Activated T-helper 2 cell treated with anti-CD3 and anti-CD28 coated beads, Interferon-gamma antibody, Interleukin-2, Interleukin-4, amounts not matched to agents 10 μg/mL and 5 μg/mL and 100 μg/mL, durations not matched to agents 14 hours and 24 hours and 36 hours (primary cell): ENCODE measurements at regions not wholly inside any gene's neighbourhood (a gene's known extent, or its start where the extent isn't known, plus 50 kb on each side); places are given as distances from the start of the nearest gene placed in this dataset.
"Not testable (repeated sequence)": the region's sequence is repeated elsewhere in the genome, so short reads cannot be mapped to it uniquely, and the experiment has no call there.

Experiments used
- DNase-seq: peaks from one replicate; pipeline ENCODE4 v3.0.0; 2021; ENCODE audit warnings: low spot score
- H3K27ac Mint-ChIP-seq: one replicate; pipeline ENCODE4 v1.8.0; 2021; ENCODE audit warnings: mixed read lengths
- H3K27me3 Mint-ChIP-seq: one replicate; pipeline ENCODE4 v1.8.0; 2021; ENCODE audit warnings: low read depth, mixed read lengths
- H3K36me3 Mint-ChIP-seq: one replicate; pipeline ENCODE4 v1.8.0; 2021; ENCODE audit warnings: low read depth, mixed read lengths
- H3K4me1 Mint-ChIP-seq: one replicate; pipeline ENCODE4 v1.8.0; 2021; ENCODE audit warnings: low read depth, mixed read lengths
- H3K4me3 Mint-ChIP-seq: one replicate; pipeline ENCODE4 v1.8.0; 2021; ENCODE audit warnings: low read depth, mild to moderate bottlenecking, moderate library complexity, mixed read lengths
- H3K9me3 Mint-ChIP-seq: one replicate; pipeline ENCODE4 v1.8.0; 2021; ENCODE audit warnings: mixed read lengths
- intact Hi-C: fragments of 100-400 bp; cut with micrococcal nuclease; formaldehyde crosslinking; loops from one replicate; pipeline ENCODE4 v1.15.1; 2023

- intact Hi-C loops = no loop called here
- no peak overlapping the region for H3K27ac Mint-ChIP-seq
- H3K4me3 Mint-ChIP-seq = no peak overlapping the region
- no peak for DNase-seq
- H3K4me1 Mint-ChIP-seq = peaks cover 2% of the 10 kb centered on the region
- H3K9me3 Mint-ChIP-seq = no peaks in the 10 kb centered on the region
- no peaks in the 10 kb centered on the region for H3K36me3 Mint-ChIP-seq
- H3K27me3 Mint-ChIP-seq = peaks cover 12% of the 10 kb centered on the region
Observed at GRCh38 chr3:13228584-13228983, 155.4 kb upstream of the IQSEC1 start.

GRCh38 chr3:13228169-13228568, 154.9 kb upstream of the IQSEC1 start:
- H3K4me3 Mint-ChIP-seq, H3K36me3 Mint-ChIP-seq, H3K27ac Mint-ChIP-seq, H3K9me3 Mint-ChIP-seq, DNase-seq, intact Hi-C loops, H3K4me1 Mint-ChIP-seq: not testable (repeated sequence)
- peaks cover 11% of the 10 kb centered on the region for H3K27me3 Mint-ChIP-seq

DNA sequence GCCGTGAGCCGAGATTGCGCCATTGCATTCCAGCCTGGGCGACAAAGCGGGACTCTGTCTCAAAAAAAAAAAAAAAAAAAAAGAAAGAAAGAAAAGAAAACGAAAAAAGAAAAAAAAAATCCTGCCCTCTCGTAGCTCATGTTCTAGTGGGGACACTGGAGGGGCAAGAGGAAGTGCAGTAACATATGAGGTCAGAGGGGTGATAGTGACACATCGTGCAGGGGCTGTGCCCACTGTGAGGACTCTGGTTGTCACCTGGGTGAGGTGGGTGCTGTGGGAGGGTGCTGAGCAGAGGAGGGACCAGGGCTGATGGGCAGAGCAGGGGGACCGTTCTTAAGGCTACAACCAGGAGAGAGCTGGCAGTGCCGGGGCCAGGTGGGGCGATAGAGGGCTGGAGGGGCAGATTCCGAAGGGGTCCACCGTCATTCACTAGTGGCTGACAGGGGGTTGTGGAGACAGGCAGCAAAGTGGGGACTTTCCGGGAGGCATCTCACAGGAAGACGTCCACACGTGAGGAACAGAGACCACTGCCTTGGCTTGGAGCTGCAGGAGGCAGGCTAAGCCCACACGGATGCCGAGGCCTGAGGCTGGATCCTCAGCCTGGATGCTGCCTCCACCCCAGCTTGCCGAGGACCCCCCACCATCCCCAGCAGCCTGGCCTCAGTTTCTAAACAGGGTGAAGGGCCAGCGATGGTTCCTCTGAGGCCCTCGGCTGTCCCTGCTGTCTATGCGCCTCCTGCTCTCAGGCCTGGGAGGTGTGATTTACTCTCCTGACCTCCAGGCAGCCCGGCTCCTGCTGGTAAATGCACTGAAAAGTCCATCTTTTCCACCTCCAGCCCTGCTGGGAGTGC, 154.3 kb upstream of the IQSEC1 start:
- intact Hi-C loops = no loop called here
- no peak overlapping the region for H3K27ac Mint-ChIP-seq

GRCh38 chr3:13224967-13225366, 151.7 kb upstream of the IQSEC1 start:
- H3K36me3 Mint-ChIP-seq = no peaks in the 10 kb centered on the region
- H3K27me3 Mint-ChIP-seq = no peaks in the 10 kb centered on the region
- intact Hi-C loops = no loop called here
- DNase-seq = no peak
- peaks cover 4% of the 10 kb centered on the region for H3K4me1 Mint-ChIP-seq
- no peak overlapping the region for H3K4me3 Mint-ChIP-seq
- H3K9me3 Mint-ChIP-seq = no peaks in the 10 kb centered on the region
- H3K27ac Mint-ChIP-seq = no peak overlapping the region

More for the DNA sequence above, 154.3 kb upstream of the IQSEC1 start:
- Mint-ChIP-seq H3K9me3 (no peaks in the 10 kb centered on the region), H3K27me3 (peaks cover 11% of the 10 kb centered on the region), H3K36me3 (no peaks in the 10 kb centered on the region), H3K4me1 (peaks cover 4% of the 10 kb centered on the region), H3K4me3 (no peak overlapping the region)
- DNase-seq = no peak

- Mint-ChIP-seq H3K4me1 (peaks cover 4% of the 10 kb centered on the region), H3K36me3 (no peaks in the 10 kb centered on the region), H3K4me3 (no peak overlapping the region), H3K27me3 (no peaks in the 10 kb centered on the region), H3K27ac (no peak overlapping the region), H3K9me3 (no peaks in the 10 kb centered on the region)
- intact Hi-C loops = no loop called here
- DNase-seq = no peak
Observed at GRCh38 chr3:13223574-13224237, 150.5 kb upstream of the IQSEC1 start.

DNA sequence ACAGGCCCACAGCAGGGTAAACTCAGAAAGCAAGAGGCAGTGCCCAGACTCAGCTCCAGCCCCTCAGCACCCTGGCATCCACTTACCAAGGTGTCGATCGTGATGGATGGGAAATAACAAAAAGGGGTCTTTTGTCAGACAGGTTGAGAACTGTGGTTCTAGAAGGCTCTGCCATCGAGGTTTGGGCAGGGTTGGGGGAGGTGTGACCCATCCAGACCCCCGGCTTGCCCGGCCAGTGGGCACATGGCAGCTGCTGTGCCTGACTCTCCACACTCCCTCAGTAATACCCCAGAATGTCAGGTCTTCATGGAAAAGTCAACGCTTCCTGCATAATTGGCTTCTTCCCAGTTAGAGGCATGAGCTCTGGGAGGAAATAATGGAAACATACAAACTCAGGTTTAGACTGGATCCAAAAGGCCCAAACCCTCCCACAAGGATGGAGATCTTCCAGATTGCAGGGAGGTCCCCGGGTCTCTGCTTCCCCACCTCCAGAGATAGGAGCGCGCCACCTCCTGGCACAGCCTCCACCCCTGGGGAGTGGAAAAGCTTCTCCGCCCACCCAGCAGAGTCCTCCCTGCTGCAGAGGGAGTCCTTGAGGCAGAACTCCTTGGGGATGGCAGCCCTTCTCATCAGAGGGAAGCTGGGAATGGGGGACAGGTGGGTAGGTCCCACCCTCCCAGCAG, 149.8 kb upstream of the IQSEC1 start:
- Mint-ChIP-seq H3K4me1 (peaks cover 4% of the 10 kb centered on the region), H3K27ac (no peak overlapping the region), H3K4me3 (no peak overlapping the region), H3K36me3 (no peaks in the 10 kb centered on the region), H3K9me3 (no peaks in the 10 kb centered on the region), H3K27me3 (no peaks in the 10 kb centered on the region)
- intact Hi-C loops = no loop called here
- no peak for DNase-seq

GRCh38 chr3:13222131-13222530, 148.9 kb upstream of the IQSEC1 start:
- H3K27ac Mint-ChIP-seq = no peak overlapping the region
- H3K9me3 Mint-ChIP-seq = no peaks in the 10 kb centered on the region
- H3K27me3 Mint-ChIP-seq = no peaks in the 10 kb centered on the region
- intact Hi-C loops = no loop called here
- peaks cover 4% of the 10 kb centered on the region for H3K4me1 Mint-ChIP-seq
- H3K4me3 Mint-ChIP-seq = no peak overlapping the region
- no peaks in the 10 kb centered on the region for H3K36me3 Mint-ChIP-seq
- DNase-seq = no peak

- DNase-seq = no peak
- intact Hi-C loops = no loop called here
- H3K27me3 Mint-ChIP-seq = no peaks in the 10 kb centered on the region
- H3K36me3 Mint-ChIP-seq = no peaks in the 10 kb centered on the region
- H3K27ac Mint-ChIP-seq = no peak overlapping the region
- no peaks in the 10 kb centered on the region for H3K9me3 Mint-ChIP-seq
- no peak overlapping the region for H3K4me3 Mint-ChIP-seq
- peaks cover 4% of the 10 kb centered on the region for H3K4me1 Mint-ChIP-seq
Observed at GRCh38 chr3:13221491-13222061, 148.3 kb upstream of the IQSEC1 start.

DNA sequence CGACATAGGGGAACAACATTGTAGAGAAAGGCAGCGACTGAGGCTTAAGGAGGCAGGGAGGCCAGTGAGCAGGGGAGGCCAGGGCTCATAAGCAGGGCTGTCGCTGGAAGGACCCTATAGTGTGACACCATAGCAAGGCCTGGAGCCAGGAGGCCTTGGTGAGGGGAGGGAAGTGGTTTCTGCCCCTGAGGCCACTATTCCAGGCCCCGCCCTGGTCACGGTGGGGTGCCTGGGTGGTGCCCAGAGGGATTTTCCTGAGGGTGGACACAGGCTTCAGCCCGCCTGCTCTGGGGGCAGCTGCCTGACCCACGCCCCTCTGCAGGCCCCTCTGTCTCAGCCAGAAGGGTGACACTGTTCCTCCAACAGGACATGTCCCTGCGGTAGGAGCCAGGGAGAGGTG, 147.8 kb upstream of the IQSEC1 start:
- no peaks in the 10 kb centered on the region for H3K27me3 Mint-ChIP-seq
- H3K4me1 Mint-ChIP-seq = peaks cover 4% of the 10 kb centered on the region
- H3K27ac Mint-ChIP-seq = no peak overlapping the region
- no peaks in the 10 kb centered on the region for H3K9me3 Mint-ChIP-seq
- intact Hi-C loops = no loop called here
- DNase-seq = no peak
- H3K4me3 Mint-ChIP-seq = no peak overlapping the region
- H3K36me3 Mint-ChIP-seq = no peaks in the 10 kb centered on the region

GRCh38 chr3:13219902-13220296, 146.7 kb upstream of the IQSEC1 start:
- DNase-seq = no peak
- intact Hi-C loops = no loop called here
- Mint-ChIP-seq H3K36me3 (no peaks in the 10 kb centered on the region), H3K4me3 (no peak overlapping the region), H3K27ac (no peak overlapping the region), H3K27me3 (no peaks in the 10 kb centered on the region), H3K4me1 (peaks cover 4% of the 10 kb centered on the region), H3K9me3 (no peaks in the 10 kb centered on the region)

DNA sequence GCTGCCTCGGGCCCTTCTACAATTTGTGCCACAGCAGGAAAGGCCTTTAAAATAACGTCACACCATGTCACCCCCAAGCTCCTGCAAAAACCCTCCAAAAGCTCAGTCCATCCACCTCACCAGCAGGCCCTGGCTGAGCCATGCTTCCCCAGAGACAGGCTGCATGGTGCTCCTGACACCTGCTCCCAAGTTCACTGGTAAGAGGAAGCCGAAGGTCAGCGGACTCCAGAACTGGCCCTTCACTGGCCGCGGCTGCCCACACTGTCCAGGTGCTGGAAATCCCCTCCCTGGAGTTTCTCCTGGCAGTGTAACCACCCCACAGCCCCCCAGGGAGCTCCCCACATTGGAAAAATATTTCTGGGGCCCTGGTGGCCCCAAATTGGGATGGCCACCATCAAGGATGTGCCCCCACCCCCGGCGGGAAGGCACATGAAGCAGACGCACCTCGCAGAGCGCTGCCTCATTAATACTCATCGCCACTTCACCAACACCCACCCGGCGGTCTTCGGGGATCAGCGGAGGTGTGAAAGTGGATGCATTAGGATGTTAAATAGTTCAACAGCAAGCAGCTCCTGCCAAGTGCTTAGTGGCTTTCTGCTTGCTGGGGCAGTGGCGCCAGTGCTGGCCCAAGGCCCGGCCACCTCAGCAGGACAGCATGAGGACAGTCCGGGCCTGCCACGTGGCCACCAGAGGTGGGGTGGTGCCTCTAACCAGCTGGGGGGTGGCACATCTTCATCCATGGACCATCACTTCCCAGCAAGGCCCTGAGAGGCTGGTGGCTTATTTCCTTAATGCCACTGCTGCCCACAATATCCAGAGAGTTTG, 146.1 kb upstream of the IQSEC1 start:
- no peak overlapping the region for H3K4me3 Mint-ChIP-seq
- no peaks in the 10 kb centered on the region for H3K27me3 Mint-ChIP-seq
- H3K4me1 Mint-ChIP-seq = peaks cover 4% of the 10 kb centered on the region
- no peak for DNase-seq
- no peaks in the 10 kb centered on the region for H3K9me3 Mint-ChIP-seq
- no peaks in the 10 kb centered on the region for H3K36me3 Mint-ChIP-seq
- H3K27ac Mint-ChIP-seq = no peak overlapping the region
- intact Hi-C loops = no loop called here

GRCh38 chr3:13218541-13218908, 145.3 kb upstream of the IQSEC1 start:
- H3K9me3 Mint-ChIP-seq = no peaks in the 10 kb centered on the region
- no peak for DNase-seq
- no peaks in the 10 kb centered on the region for H3K36me3 Mint-ChIP-seq
- no peak overlapping the region for H3K4me3 Mint-ChIP-seq
- no peak overlapping the region for H3K27ac Mint-ChIP-seq
- peaks cover 3% of the 10 kb centered on the region for H3K4me1 Mint-ChIP-seq
- no peaks in the 10 kb centered on the region for H3K27me3 Mint-ChIP-seq
- intact Hi-C loops = no loop called here
